Sigmoid colon (tissue), 4 donors: ENCODE measurements at regions not wholly inside any gene's neighbourhood (a gene's known extent, or its start where the extent isn't known, plus 50 kb on each side); places are given as distances from the start of the nearest gene placed in this dataset.

Experiments
- POLR2A ChIP-seq, 2 donors: fragments of 450-650 bp; IDR thresholded peaks; one replicate each; pipeline ENCODE4 v1.6.1; 2016; ENCODE audit warnings: antibody characterized with exemption in 2 of 2, mild to moderate bottlenecking in 2 of 2, moderate library complexity in 2 of 2
- POLR2AphosphoS5 ChIP-seq, 4 donors: sonication (generic); formaldehyde crosslinking; IDR thresholded peaks; one replicate each; pipeline ENCODE4 v1.6.1; 2017; ENCODE audit warnings: antibody characterized with exemption in 4 of 4

- TF ChIP-seq POLR2A (IDR thresholded peaks at IDR 0.05), result no peak
- TF ChIP-seq POLR2AphosphoS5 (IDR thresholded peaks at IDR 0.05), result no peak
These were observed 52.5 kb upstream of the PPM1J start for GRCh38 chr1:112767646-112768045.
